HG03025 (cell line): ENCODE measurements at regions not wholly inside any gene's neighbourhood (a gene's known extent, or its start where the extent isn't known, plus 50 kb on each side); places are given as distances from the start of the nearest gene placed in this dataset.

ENCODE experiments used
- ATAC-seq: cut with Tn5 transposase; IDR thresholded peaks from one replicate; pipeline ENCODE4 v1.9.1; 2021; ENCODE audit warnings: mild to moderate bottlenecking, moderate library complexity; ENCODE audit not compliant: unreplicated experiment, low FRiP score

DNA sequence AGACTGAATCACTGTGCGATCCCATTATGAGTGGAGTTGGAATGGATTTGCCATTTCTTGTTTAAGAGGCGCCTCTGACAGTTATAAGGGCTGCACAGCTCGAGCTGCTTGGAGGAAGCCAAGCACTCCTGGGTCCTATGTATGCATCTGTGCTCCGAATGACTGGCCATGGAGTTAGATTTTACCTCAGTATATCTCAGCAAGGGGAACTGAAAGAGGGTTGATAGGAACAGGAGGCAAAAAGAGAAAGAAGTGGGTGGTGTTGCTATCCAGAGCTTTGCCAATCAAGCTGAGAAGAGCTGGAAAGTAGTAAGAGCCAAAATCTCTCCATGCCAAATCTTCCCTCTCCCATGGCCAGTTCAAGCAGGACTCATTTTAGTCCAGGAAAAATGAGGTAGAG lies 632.0 kb upstream of the KIRREL3 start:
- peak; percentile 66 for ATAC-seq

DNA sequence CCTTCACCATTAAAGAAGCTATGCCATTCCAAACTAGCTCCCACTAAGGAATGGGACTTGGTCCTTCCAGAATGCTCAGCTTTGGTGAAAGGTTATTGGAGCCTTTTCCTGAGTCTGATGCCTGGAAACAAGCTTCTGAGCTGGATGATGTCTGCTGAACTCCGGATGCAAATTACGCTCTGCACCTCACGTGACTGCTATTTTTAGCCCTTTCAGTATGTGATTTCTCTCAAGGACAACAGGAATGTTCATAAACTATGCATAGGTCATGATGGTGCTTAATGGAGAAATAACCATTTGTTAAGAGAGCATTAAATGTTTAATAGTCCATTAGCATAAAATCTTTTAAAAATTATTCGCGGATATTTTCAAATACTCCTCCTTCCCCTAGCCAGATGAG lies 631.4 kb upstream of the KIRREL3 start:
- ATAC-seq, result no peak

DNA sequence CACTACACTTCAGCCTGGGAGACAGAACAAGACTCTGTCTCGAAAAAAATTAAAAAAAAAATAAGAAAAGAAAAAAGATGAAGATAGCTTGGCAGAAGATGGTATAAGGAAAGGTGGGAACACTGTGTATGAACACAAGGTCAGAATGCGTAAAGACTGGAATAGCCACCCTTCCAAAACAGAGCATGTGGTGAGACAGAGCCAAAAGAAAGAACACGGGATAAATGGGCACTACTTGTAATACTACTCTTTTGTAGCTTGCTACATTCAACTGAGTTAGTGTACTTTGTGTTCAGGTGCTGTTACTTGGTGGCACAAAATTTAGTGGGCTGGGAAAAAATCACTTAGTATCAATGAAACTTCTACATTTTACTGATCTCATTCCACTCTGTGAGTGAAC lies 628.6 kb upstream of the KIRREL3 start:
- ATAC-seq, result no peak

DNA sequence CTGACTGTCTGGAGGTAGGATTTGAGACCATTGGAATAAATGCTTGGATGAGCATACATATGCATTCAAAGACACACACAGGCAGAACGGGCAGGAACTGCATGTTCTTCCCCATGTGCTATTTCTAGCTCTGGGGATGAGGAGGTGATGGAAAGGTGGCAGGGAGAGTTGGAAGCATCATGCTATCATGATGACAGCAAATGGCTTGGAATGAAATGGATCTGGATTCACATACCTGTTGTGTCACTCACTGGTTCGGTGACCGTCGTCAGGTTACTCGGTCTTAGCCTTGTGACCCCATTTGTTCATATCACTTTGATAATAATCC lies 627.9 kb upstream of the KIRREL3 start:
- no peak for ATAC-seq

DNA sequence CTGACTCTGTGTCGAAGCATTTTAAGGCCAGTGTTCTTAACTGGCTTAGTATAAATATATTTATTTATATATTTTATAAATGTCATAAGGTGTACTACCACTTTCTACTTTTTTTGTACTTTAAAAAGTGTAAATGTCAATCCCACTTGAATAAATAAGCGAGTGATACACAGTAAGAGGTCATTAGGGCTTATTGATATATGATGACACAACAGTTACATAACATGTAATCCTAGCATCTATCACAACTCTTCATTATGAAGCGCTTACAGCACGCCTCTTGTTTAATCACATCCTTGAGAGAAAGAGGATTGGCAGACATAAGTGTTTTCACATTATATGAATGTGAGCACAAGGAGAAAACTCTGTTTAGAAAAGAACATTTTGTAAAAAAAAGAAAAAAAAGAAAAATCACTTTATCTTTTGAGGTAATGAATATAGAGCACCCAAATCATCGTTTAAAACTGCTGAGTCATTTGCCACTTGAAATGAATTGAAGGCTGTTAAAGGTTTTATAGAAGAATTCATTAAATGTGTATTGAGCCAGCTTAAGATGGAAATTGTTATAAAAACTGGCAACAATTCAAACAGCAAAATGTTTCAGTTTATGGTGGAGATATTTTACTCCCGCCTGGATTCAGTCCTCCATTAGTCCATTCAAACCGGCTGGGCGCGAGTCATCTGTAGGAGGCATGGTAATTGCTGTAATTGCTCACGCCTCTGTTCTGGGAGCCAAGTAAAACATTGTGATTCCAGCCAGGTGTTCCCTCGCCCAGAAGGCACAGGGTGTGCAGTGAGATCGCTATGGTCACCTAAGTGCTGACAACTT lies 627.3 kb upstream of the KIRREL3 start:
- ATAC-seq, result no peak

- no peak for ATAC-seq
Observed at GRCh38 chr11:127627204-127627603, 626.6 kb upstream of the KIRREL3 start.

DNA sequence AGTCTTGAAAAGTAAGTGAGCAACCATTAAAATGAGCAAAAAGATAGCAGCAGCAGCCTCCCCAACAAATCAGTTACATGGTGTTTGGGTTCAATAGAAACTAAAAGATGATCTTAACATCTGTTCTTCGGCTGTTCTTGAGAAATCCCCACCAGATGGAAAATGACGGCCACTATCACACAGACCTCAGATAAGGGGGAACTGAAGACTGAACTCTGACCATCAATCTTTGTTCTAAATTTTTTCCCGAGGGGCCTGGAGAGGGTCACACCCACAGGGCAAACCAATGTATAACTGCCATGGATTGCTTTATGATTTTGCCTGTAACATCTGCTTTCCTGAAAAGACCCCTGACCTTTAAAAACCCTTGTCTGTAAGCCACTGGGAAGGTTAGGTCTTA lies 624.8 kb upstream of the KIRREL3 start:
- ATAC-seq, result no peak

GRCh38 chr11:127624306-127624856 lies 623.8 kb upstream of the KIRREL3 start:
- no peak for ATAC-seq

DNA sequence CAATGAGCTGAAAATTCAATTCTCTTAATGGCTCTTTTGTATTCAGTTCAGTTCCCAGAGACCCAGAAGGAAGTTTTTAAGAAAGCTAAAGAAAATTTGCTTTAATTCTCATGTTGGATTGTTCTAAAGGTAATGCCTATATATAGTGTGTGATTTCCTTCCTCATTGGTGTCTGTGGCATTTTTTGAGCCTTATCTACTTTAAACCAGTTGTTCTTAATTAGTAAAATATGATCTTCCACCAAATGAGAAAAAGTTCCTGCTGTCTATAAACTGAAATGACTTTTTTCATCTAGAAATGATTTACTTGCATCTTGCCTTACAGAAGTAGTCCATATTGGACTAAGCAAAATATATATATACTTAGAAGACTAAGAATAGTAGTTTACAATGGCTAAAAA lies 622.1 kb upstream of the KIRREL3 start:
- ATAC-seq, result no peak

GRCh38 chr11:127620671-127621070 lies 620.1 kb upstream of the KIRREL3 start:
- ATAC-seq, result no peak

DNA sequence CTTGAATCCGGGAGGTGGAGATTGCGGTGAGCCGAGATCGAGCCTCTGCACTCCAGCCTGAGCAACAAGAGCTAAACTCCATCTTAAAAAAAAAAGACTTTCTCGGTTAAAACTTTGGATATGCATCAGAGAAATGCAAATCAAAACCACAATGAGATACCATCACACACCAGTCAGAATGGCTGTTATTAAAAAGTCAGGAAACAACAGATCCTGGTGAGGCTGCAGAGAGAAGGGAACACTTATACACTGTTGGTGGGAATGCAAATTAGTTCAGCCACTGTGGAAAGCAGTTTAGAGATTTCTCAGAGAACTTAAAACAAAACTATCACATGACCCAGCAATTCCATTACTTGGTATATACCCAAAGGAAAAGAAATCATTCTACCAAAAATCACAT lies 619.4 kb upstream of the KIRREL3 start:
- ATAC-seq, result no peak

GRCh38 chr11:127618721-127619120 lies 618.2 kb upstream of the KIRREL3 start:
- no peak for ATAC-seq

DNA sequence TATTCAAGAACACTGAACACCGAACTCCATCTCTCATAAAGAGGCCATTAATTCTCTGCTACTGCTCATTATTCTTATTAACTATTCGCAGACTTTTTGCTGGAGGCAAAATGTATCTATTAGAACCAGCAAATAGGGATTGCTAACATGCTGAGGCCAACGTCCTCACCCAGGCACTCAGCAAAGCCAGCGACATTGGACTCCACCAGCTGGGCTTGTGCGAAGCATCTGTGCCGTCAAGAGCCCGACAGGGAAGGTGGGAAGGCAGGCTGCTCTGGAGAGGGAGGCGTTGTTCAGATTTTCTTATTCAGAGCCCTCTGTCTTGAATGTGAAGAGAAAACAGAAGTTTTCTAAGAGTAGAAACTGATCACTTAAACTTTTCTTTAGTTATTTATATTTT lies 615.6 kb upstream of the KIRREL3 start:
- ATAC-seq, result no peak

GRCh38 chr11:127612607-127613006 lies 612.0 kb upstream of the KIRREL3 start:
- no peak for ATAC-seq

- ATAC-seq, result no peak
Observed at GRCh38 chr11:127609025-127609773, 608.6 kb upstream of the KIRREL3 start.

DNA sequence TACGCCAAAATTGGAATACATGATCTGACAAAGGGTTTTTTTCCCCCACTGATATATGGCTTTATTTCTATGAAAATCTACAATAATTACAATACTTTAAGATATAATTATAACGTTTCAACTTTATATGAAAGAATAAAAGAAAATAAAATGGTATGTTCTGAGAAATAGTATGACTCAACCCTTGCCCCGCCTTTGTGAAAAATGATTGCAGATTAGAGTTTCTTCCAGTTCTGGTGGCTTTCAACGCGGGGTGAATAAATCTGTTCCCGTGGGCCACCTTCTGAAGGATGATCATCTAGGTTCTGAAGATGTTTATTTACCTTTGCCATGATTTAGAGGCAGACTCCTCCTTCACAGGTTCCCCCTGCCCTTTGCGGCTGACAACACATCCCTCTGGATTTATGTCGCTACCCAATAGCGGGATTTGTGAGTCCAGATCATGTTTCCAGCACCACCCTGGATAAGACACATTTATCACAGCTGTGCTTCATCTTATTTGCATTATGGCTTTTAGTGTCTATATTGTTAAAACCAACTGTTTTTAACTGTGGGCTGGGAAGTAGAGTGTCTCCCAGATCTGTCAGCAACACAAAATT lies 607.0 kb upstream of the KIRREL3 start:
- ATAC-seq, result no peak

DNA sequence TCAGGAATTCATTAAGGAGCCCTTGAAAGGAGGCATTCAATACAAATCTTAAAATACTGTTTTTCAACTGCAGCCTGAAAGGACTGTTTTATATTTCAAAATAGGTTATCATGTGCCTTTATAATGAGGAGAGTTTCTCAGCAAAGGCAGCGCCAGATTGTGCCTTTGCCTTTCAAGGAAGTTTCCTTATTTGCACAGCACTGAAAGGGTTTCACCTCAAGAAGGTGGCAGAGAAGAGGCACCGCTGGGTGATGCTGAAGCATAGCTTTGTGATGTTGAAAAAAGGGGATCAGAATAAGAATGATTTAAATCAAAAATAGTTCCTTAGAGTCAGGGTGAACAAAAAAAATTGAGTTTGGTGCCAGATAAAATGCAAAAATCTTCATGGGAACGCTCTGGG lies 601.0 kb upstream of the KIRREL3 start:
- ATAC-seq, result no peak

GRCh38 chr11:127600674-127601073 lies 600.1 kb upstream of the KIRREL3 start:
- no peak for ATAC-seq

GRCh38 chr11:127598476-127598875 lies 597.9 kb upstream of the KIRREL3 start:
- ATAC-seq, result no peak

DNA sequence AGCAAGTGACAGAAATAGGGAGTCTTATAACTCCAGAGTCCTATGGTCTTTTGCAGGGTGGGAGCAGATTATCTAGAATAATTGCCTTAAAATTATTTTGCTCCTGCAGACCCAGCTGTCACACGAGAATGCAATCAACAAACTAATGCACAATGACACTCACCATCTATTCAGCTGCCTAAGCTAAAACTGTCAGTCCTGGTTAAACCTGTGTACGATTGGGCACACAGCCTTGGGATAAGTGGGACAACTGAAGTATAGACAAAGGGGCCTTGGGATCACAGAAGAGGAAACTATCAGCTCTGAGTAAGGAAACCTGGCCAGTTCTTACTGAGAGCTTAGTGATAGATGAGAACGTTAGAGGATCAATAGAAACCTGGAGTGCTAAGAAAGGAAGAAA lies 595.9 kb upstream of the KIRREL3 start:
- no peak for ATAC-seq

DNA sequence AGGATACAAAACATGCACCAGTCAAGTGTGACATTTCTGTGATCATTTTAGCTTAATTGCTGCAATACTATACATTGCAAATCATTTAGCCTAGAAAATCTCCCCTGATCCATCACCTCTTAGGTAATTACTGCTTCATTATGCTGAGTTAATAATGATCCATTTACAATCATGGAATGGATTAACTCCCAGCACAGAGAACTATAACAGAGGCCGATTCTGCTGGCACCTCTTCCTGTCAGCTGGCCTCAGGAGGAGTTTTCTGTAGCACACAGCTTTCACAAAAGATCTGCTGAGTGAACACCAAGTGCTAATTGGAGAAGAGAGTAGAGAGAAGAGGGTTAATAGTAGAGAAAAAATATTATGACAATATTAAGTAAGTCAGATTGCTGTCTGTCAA lies 591.8 kb upstream of the KIRREL3 start:
- ATAC-seq, result no peak
